ENCODE measurements at regions not wholly inside any gene's neighbourhood (a gene's known extent, or its start where the extent isn't known, plus 50 kb on each side); places are given as distances from the start of the nearest gene placed in this dataset.

- Histone ChIP-seq H3K4me3 (ENCODE audit: insufficient read depth, low read depth, low read length) (no peak overlapping the region), H3K4me1 (ENCODE audit: control insufficient read depth, insufficient read depth, low read length) (peaks cover 13% of the 10 kb centered on the region), H3K27ac (ENCODE audit: insufficient read depth, low read depth, low read length, poor library complexity, severe bottlenecking) (no peak overlapping the region), H3K9me3 (ENCODE audit: control insufficient read depth, low read length) (no peaks in the 10 kb centered on the region), H3K27me3 (ENCODE audit: control insufficient read depth, insufficient read depth, low read length, poor library complexity, severe bottlenecking) (no peaks in the 10 kb centered on the region), H3K36me3 (ENCODE audit: control insufficient read depth, insufficient read depth, low read length) (no peaks in the 10 kb centered on the region)
- WGBS, 2 experiments: 67 to 89% methylated on average over 1 of the region's 1 CpG
Observed at GRCh38 chr10:35913628-35914027, 271.5 kb upstream of the FZD8 start.

- Histone ChIP-seq H3K36me3 (ENCODE audit: control insufficient read depth, insufficient read depth, low read length) (no peaks in the 10 kb centered on the region), H3K4me1 (ENCODE audit: control insufficient read depth, insufficient read depth, low read length) (peaks cover 13% of the 10 kb centered on the region), H3K27me3 (ENCODE audit: control insufficient read depth, insufficient read depth, low read length, poor library complexity, severe bottlenecking) (no peaks in the 10 kb centered on the region), H3K4me3 (ENCODE audit: insufficient read depth, low read depth, low read length) (no peak overlapping the region), H3K9me3 (ENCODE audit: control insufficient read depth, low read length) (no peaks in the 10 kb centered on the region), H3K27ac (ENCODE audit: insufficient read depth, low read depth, low read length, poor library complexity, severe bottlenecking) (no peak overlapping the region)
- WGBS, 2 experiments: 48 to 65% methylated on average over 5 of the region's 6 CpGs
Observed at GRCh38 chr10:35912615-35913569, 270.8 kb upstream of the FZD8 start.

GRCh38 chr10:35911954-35912353 lies 269.9 kb upstream of the FZD8 start:
- no peaks in the 10 kb centered on the region for H3K9me3 ChIP-seq (ENCODE audit: control insufficient read depth, low read length)
- no peaks in the 10 kb centered on the region for H3K36me3 ChIP-seq (ENCODE audit: control insufficient read depth, insufficient read depth, low read length)
- no peak overlapping the region for H3K4me3 ChIP-seq (ENCODE audit: insufficient read depth, low read depth, low read length)
- no peak overlapping the region for H3K27ac ChIP-seq (ENCODE audit: insufficient read depth, low read depth, low read length, poor library complexity, severe bottlenecking)
- 97 to 100% methylated on average over 2 of the region's 2 CpGs for WGBS, 2 experiments
- H3K4me1 ChIP-seq (ENCODE audit: control insufficient read depth, insufficient read depth, low read length): peaks cover 13% of the 10 kb centered on the region
- no peaks in the 10 kb centered on the region for H3K27me3 ChIP-seq (ENCODE audit: control insufficient read depth, insufficient read depth, low read length, poor library complexity, severe bottlenecking)

GRCh38 chr10:35911233-35911632 lies 269.1 kb upstream of the FZD8 start:
- peaks cover 13% of the 10 kb centered on the region for H3K4me1 ChIP-seq (ENCODE audit: control insufficient read depth, insufficient read depth, low read length)
- no peaks in the 10 kb centered on the region for H3K36me3 ChIP-seq (ENCODE audit: control insufficient read depth, insufficient read depth, low read length)
- no peaks in the 10 kb centered on the region for H3K9me3 ChIP-seq (ENCODE audit: control insufficient read depth, low read length)
- no peak overlapping the region for H3K4me3 ChIP-seq (ENCODE audit: insufficient read depth, low read depth, low read length)
- no peak overlapping the region for H3K27ac ChIP-seq (ENCODE audit: insufficient read depth, low read depth, low read length, poor library complexity, severe bottlenecking)
- 94 to 96% methylated on average over 2 to 3 of the region's 3 CpGs for WGBS, 2 experiments
- no peaks in the 10 kb centered on the region for H3K27me3 ChIP-seq (ENCODE audit: control insufficient read depth, insufficient read depth, low read length, poor library complexity, severe bottlenecking)

GRCh38 chr10:35910234-35910633 lies 268.1 kb upstream of the FZD8 start:
- no peak overlapping the region for H3K4me3 ChIP-seq (ENCODE audit: insufficient read depth, low read depth, low read length)
- no peaks in the 10 kb centered on the region for H3K27me3 ChIP-seq (ENCODE audit: control insufficient read depth, insufficient read depth, low read length, poor library complexity, severe bottlenecking)
- no peaks in the 10 kb centered on the region for H3K9me3 ChIP-seq (ENCODE audit: control insufficient read depth, low read length)
- no peak overlapping the region for H3K27ac ChIP-seq (ENCODE audit: insufficient read depth, low read depth, low read length, poor library complexity, severe bottlenecking)
- WGBS, 2 experiments: 77 to 84% methylated on average over 3 of the region's 3 CpGs
- peaks cover 13% of the 10 kb centered on the region for H3K4me1 ChIP-seq (ENCODE audit: control insufficient read depth, insufficient read depth, low read length)
- H3K36me3 ChIP-seq (ENCODE audit: control insufficient read depth, insufficient read depth, low read length): no peaks in the 10 kb centered on the region

DNA sequence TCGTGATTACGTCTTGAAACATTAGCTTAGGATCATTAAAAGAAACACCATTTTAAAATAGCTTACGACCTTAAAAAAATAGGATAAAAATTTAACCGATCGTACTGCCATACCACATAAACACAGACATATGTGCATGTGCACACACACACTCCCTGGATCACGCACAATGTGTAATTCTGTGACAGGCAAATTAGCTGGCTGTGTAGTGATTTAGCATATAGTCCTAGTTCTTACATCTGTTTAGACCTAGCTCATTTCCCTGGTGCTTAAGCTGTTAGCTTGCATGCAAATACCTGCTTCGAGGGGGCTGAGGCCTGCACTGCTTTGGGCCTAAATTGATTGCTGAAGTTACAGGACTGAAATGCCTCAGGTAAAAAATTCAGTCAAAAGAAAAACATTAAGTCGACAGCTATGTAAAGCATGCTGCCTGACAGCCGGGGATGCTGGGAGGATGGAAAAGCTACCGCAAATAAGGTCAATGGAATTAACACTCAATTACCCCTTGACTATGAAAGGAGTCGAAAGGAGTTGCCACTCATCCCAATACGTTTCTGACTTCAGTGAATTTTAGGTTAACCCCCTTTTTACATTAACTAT lies 267.1 kb upstream of the FZD8 start:
- Histone ChIP-seq H3K27me3 (ENCODE audit: control insufficient read depth, insufficient read depth, low read length, poor library complexity, severe bottlenecking) (no peaks in the 10 kb centered on the region), H3K4me3 (ENCODE audit: insufficient read depth, low read depth, low read length) (no peak overlapping the region), H3K27ac (ENCODE audit: insufficient read depth, low read depth, low read length, poor library complexity, severe bottlenecking) (no peak overlapping the region), H3K9me3 (ENCODE audit: control insufficient read depth, low read length) (no peaks in the 10 kb centered on the region), H3K4me1 (ENCODE audit: control insufficient read depth, insufficient read depth, low read length) (peaks cover 13% of the 10 kb centered on the region), H3K36me3 (ENCODE audit: control insufficient read depth, insufficient read depth, low read length) (no peaks in the 10 kb centered on the region)
- 62 to 65% methylated on average over 12 of the region's 12 CpGs for WGBS, 2 experiments

DNA sequence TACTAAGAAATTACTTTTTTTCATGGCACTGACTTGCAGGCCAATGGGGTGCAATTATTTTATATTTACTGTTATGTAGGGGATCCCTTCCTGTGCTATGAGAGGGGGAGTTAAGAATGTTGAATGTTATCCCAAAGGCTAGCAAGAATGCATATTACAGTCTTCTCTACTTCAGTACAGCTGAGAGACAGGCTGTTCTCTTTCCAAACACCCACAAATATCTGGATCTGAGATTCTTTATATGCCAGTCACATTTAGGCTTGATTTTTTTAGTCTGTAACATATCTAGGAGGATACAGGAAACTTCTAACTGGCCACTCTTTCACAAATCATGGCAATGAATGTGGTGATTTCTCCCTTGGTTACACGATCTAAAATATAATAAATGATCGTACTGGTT lies 266.4 kb upstream of the FZD8 start:
- WGBS, 2 experiments: 90 to 93% methylated on average over 2 of the region's 2 CpGs
- no peak overlapping the region for H3K4me3 ChIP-seq (ENCODE audit: insufficient read depth, low read depth, low read length)
- no peaks in the 10 kb centered on the region for H3K27me3 ChIP-seq (ENCODE audit: control insufficient read depth, insufficient read depth, low read length, poor library complexity, severe bottlenecking)
- H3K4me1 ChIP-seq (ENCODE audit: control insufficient read depth, insufficient read depth, low read length): peaks cover 13% of the 10 kb centered on the region
- no peaks in the 10 kb centered on the region for H3K9me3 ChIP-seq (ENCODE audit: control insufficient read depth, low read length)
- H3K36me3 ChIP-seq (ENCODE audit: control insufficient read depth, insufficient read depth, low read length): no peaks in the 10 kb centered on the region
- H3K27ac ChIP-seq (ENCODE audit: insufficient read depth, low read depth, low read length, poor library complexity, severe bottlenecking): no peak overlapping the region

GRCh38 chr10:35907548-35907947 lies 265.5 kb upstream of the FZD8 start:
- Histone ChIP-seq H3K27me3 (ENCODE audit: control insufficient read depth, insufficient read depth, low read length, poor library complexity, severe bottlenecking) (no peaks in the 10 kb centered on the region), H3K4me3 (ENCODE audit: insufficient read depth, low read depth, low read length) (no peak overlapping the region), H3K27ac (ENCODE audit: insufficient read depth, low read depth, low read length, poor library complexity, severe bottlenecking) (no peak overlapping the region), H3K9me3 (ENCODE audit: control insufficient read depth, low read length) (no peaks in the 10 kb centered on the region), H3K4me1 (ENCODE audit: control insufficient read depth, insufficient read depth, low read length) (peaks cover 9% of the 10 kb centered on the region), H3K36me3 (ENCODE audit: control insufficient read depth, insufficient read depth, low read length) (no peaks in the 10 kb centered on the region)
- WGBS, 2 experiments: 70 to 74% methylated on average over 9 of the region's 9 CpGs

GRCh38 chr10:35906155-35906554 lies 264.1 kb upstream of the FZD8 start:
- Histone ChIP-seq H3K36me3 (ENCODE audit: control insufficient read depth, insufficient read depth, low read length) (no peaks in the 10 kb centered on the region), H3K27me3 (ENCODE audit: control insufficient read depth, insufficient read depth, low read length, poor library complexity, severe bottlenecking) (no peaks in the 10 kb centered on the region), H3K9me3 (ENCODE audit: control insufficient read depth, low read length) (no peaks in the 10 kb centered on the region), H3K4me3 (ENCODE audit: insufficient read depth, low read depth, low read length) (no peak overlapping the region), H3K4me1 (ENCODE audit: control insufficient read depth, insufficient read depth, low read length) (peaks cover 8% of the 10 kb centered on the region), H3K27ac (ENCODE audit: insufficient read depth, low read depth, low read length, poor library complexity, severe bottlenecking) (no peak overlapping the region)
- 91 to 92% methylated on average over 3 of the region's 3 CpGs for WGBS, 2 experiments

- WGBS, 2 experiments: 95 to 97% methylated on average over 7 of the region's 7 CpGs
- H3K27ac ChIP-seq (ENCODE audit: insufficient read depth, low read depth, low read length, poor library complexity, severe bottlenecking): no peak overlapping the region
Observed at GRCh38 chr10:35903021-35903420, 260.9 kb upstream of the FZD8 start.

More at GRCh38 chr10:35903021-35903420, 260.9 kb upstream of the FZD8 start:
- Histone ChIP-seq H3K27me3 (ENCODE audit: control insufficient read depth, insufficient read depth, low read length, poor library complexity, severe bottlenecking) (no peaks in the 10 kb centered on the region), H3K9me3 (ENCODE audit: control insufficient read depth, low read length) (no peaks in the 10 kb centered on the region), H3K4me3 (ENCODE audit: insufficient read depth, low read depth, low read length) (no peak overlapping the region), H3K4me1 (ENCODE audit: control insufficient read depth, insufficient read depth, low read length) (no peaks in the 10 kb centered on the region), H3K36me3 (ENCODE audit: control insufficient read depth, insufficient read depth, low read length) (no peaks in the 10 kb centered on the region)

All from ectodermal cell (in vitro differentiated cells).